NCI-H2029 (cell line): ENCODE measurements at regions not wholly inside any gene's neighbourhood (a gene's known extent, or its start where the extent isn't known, plus 50 kb on each side); places are given as distances from the start of the nearest gene placed in this dataset.
"Not testable (repeated sequence)": the region's sequence is repeated elsewhere in the genome, so short reads cannot be mapped to it uniquely, and the experiment has no call there.

Experiments used
- DNase-seq: peaks from one replicate; lab custom pipeline; 2025; lab: John Stamatoyannopoulos, UW

GRCh38 chr6:159594106-159594749 lies 98.8 kb downstream of the SOD2 start:
- DNase-seq, result no peak

DNA sequence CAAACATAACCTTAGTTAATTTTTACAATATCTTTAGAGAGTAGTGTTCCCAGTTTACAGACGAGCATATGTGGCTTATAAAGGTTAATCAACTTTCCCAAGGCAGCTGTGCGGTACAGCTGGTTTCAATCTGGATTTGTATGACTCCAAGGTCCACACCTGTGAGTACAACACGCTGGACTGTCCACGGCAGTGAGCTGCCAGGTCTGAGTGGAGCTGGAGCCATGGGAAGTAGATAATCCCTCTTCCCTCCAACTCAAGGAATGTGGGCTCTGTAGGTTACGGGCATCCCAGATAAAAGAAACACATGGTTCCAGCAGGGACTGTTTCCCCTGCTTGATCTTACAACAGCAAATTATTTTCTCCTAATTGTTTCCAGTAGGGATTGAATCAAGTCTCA lies 102.2 kb downstream of the SOD2 start:
- DNase-seq, result no peak

GRCh38 chr6:159586684-159587083 lies 106.4 kb downstream of the SOD2 start:
- DNase-seq, result no peak

DNA sequence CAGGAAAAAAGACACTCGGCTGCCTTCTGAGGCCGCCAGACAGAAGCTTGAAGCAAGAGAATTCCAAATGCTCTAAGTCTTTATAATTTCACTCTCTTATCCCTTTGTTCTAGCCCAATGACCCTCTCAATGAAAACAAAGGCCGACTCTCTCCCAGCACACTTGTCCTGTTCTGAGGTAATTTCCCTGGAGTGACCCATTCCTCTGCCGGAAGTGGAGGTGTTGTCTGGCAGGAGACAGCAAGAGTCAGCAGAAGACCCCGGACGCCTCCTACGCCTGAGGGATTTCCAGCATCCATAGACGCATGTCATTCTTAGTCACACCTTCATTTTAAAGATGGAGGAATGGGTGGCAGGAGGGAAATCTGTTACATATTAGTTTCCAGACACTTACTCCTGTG lies 110.3 kb downstream of the SOD2 start:
- DNase-seq, result no peak

DNA sequence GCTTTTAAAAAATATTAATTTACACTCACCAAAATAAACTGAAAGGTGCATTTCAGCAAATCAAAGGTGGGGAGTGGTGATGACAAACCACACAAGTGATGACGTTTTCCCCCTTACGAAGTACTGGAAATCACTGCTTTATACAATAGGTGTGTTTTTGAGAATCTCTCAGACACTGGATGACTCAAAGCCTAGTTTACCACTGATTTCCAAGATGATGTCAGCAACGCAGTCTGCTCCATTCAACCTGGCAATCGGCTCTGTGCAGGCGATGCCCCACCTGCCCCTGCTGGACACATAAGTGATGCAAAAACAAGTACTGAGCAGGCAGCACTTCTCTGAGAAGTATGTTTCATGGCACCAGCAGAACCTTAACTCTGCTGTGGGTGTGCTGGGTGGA lies 114.4 kb downstream of the SOD2 start:
- no peak for DNase-seq

GRCh38 chr6:159577564-159577963 lies 115.5 kb downstream of the SOD2 start:
- no peak for DNase-seq

DNA sequence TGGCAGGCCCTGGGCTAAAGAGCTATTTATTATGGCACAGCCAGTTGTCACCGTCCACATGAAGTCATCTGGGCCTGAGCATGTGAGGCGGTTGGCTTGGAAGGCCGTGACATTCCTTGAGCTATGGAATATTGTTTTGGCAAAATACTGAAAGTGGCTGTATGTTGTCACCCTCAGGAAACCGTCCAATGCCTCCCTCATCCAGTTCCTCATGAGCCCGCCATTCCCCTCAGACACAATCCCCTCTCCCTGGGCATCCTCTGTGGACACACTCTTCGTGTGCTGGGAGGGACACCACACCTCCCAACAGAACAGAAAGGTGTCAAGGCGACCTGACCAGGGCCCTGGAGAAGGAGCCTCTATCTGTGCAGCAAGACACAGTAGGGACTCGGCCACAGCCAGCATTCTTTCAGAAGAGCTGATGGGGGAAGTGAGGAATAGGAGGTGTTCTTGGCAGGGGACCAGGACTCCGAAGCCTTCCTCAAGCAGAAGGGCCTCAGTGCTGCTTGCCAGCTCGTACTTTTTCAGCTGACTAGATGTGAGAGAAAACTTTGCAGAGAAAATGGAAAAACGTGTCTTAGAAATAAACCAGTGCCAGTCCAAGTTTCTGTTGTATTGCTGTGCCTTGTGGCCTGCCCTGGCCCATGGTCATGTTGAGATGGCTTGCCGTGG lies 120.5 kb downstream of the SOD2 start:
- DNase-seq, result no peak

DNA sequence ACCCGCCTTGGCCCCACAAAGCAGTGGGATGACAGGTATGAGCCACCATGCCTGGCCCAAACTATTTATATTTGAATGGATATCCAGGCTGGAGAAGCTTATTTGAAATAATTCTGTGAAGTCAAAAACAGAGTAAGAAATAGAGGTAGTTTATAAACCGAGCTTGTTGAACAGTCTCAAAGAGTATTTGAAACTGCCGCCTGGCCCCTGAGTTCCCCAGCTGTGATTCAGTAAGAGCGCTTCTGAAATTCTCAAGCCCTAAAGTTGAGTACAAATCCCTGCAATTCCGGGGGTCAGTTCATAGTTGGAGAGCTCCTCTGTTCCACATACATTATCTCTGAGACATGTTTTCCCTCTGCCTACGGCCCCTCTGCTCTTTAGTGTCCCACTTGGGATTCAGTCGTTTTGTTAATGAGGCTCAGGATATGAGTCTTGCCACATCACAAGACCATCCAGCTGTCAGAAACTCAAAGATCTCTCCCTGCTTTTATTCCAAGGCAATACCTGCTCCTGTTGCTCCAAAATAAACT lies 127.8 kb downstream of the SOD2 start:
- no peak for DNase-seq

DNA sequence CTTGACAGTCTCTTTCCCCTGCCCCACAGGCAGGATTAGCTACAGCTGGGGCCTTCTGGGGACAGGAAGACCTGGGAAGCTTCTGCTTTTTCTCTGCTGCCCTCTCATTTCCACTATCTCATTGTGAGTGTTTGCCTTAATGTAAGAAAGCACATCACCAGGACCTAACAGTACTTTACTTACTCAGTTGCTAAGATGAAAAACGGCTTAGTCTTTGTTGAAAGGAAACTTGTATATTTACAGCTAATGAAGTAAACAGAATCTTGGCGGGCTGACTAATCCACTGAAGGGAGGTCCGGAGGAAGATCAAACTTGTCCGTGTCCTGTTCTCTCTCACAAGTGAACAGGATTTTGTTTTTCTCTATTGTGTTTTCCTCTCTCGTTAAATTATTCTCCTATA lies 128.6 kb downstream of the SOD2 start:
- DNase-seq, result no peak

- no peak for DNase-seq
Measured at GRCh38 chr6:159557031-159557430, 136.0 kb downstream of the SOD2 start.

- DNase-seq, result no peak
Measured at GRCh38 chr6:159555082-159555875, 137.8 kb downstream of the SOD2 start.

DNA sequence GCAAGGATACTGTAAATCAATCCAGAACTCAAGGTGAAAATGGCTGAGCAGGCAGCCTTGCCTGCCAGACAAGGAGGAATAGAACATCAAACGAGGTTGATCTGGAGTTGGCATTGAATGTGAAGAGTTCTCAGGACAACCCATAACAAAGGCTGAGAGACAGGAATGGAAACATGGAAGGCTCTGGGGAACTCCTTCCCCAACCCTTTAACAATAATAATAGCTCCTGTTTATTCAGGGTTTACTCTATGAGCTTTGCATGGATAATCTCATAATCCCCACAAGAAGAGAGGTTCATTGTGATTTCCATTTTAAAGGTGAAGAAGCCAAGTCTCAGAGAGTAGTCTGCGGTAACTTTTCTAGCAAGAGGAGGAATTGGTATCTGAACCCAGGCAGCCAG lies 151.7 kb downstream of the SOD2 start:
- DNase-seq, result no peak

- no peak for DNase-seq
Measured at GRCh38 chr6:159540883-159541282, 152.2 kb downstream of the SOD2 start.

- DNase-seq, result no peak
Measured at GRCh38 chr6:159540152-159540551, 152.9 kb downstream of the SOD2 start.

DNA sequence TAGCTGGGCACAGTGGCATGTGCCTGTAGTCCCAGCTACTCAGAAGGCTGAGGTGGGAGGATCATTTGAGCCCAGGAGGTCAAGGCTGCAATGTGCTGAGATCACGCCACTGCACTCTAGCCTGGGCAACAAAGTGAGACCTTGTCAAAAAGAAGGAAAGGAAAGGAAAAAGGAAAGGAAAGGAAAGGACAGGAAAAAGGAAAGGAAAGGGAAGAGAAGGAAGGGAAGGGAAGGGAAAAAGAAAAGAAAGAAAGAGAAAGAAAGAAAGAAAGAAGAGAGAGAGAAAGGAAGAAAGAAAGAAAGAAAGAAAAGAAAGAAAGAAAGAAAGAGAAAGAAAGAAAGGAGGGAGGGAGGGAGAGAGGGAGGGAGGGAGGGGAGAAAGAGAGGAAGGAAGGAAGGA lies 155.0 kb downstream of the SOD2 start:
- not testable (repeated sequence) for DNase-seq

GRCh38 chr6:159535656-159536350 lies 157.2 kb downstream of the SOD2 start:
- DNase-seq, result no peak

DNA sequence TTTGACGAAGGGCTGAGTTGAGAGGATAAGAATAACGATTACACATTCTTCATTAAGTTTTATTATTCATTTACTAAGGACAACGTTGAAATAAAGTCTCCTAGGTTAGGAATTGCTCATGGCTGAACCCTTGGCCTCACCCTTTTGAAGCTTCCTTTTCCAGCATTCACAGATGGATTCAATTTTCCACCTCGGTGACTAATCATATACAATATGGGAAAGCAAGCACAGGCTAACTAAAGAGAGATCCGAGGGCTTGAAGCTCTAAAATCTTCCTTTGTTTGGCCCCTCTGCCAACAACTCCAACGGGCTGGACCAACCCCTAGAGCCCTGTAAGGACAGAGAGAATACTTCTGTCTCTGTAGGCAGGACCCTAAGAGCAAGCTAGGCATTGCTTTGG lies 159.5 kb downstream of the SOD2 start:
- no peak for DNase-seq

GRCh38 chr6:159533016-159533415 lies 160.0 kb downstream of the SOD2 start:
- DNase-seq, result no peak

GRCh38 chr6:159532155-159532554 lies 160.9 kb downstream of the SOD2 start:
- no peak for DNase-seq

DNA sequence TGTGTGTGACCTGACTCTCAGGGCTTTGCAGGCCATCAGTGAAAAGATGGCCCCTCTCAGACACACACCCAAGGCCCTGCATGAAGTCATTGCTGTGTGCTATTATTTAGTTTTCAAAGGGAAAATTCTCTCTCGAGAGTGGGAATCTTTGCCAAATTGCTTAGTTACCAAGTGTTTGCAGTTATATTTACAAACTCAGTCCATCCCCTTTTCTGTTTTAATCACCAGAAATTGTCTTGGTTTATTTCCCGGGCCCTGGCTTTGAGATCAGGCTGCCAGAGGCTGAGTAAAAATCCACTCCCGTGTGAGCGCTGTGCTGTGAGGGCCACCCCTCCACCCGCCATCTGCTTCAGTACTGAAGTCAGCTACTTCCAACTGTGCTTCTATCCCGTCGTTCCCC lies 163.1 kb downstream of the SOD2 start:
- no peak for DNase-seq

DNA sequence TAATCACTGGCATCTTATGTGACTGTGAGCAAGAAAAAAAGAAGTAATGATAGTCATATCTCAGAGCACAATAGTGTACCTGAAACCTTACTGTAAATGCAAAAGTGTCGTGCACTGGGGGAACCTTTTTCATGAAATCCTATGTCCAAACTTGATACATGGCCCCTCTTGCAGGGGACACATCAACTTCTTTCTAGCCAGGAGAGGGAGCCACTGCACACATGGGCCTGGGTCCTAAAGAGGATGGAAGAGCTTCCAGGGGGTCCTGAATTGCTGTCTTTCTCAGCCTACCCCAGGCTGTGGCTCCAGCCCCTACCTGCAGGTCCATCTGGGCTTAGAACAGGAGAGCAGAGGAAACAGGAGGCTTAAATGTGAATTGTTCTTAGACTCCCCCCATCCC lies 165.7 kb downstream of the SOD2 start:
- no peak for DNase-seq

- no peak for DNase-seq
Measured at GRCh38 chr6:159525445-159526025, 167.5 kb downstream of the SOD2 start.
